GM12864 (cell line): ENCODE measurements at regions not wholly inside any gene's neighbourhood (a gene's known extent, or its start where the extent isn't known, plus 50 kb on each side); places are given as distances from the start of the nearest gene placed in this dataset.

ENCODE experiments used
- DNase-seq: peaks from one replicate; pipeline ENCODE4 v3.0.0-alpha.2; 2011; ENCODE audit warnings: low read depth
- H3K4me3 ChIP-seq: 2 replicates; pipeline ENCODE4 v1.5.1; 2011; ENCODE audit warnings: mild to moderate bottlenecking, low read depth, low read length, control low read depth
- CTCF ChIP-seq: IDR thresholded peaks from 2 replicates; pipeline ENCODE4 v1.5.1; 2011; ENCODE audit warnings: low read depth, mild to moderate bottlenecking, moderate library complexity, low read length, control low read depth, inconsistent platforms; ENCODE audit errors: missing control alignments

GRCh38 chr2:189298038-189298437 lies 118.5 kb upstream of the COL5A2 start:
- no peak for TF ChIP-seq CTCF
- no peak overlapping the region for H3K4me3 ChIP-seq
- DNase-seq = no peak

- no peak overlapping the region for H3K4me3 ChIP-seq
- no peak for TF ChIP-seq CTCF
- no peak for DNase-seq
These were observed 118.9 kb upstream of the COL5A2 start for GRCh38 chr2:189298481-189298880.

GRCh38 chr2:189299974-189300373 lies 120.4 kb upstream of the COL5A2 start:
- TF ChIP-seq CTCF = no peak
- no peak overlapping the region for H3K4me3 ChIP-seq
- no peak for DNase-seq

- DNase-seq = no peak
- no peak for TF ChIP-seq CTCF
- H3K4me3 ChIP-seq = no peak overlapping the region
These were observed 121.4 kb upstream of the COL5A2 start for GRCh38 chr2:189300916-189301315.

- no peak for TF ChIP-seq CTCF
- no peak for DNase-seq
- H3K4me3 ChIP-seq = no peak overlapping the region
These were observed 122.8 kb upstream of the COL5A2 start for GRCh38 chr2:189302274-189302948.

GRCh38 chr2:189304360-189304759 lies 124.8 kb upstream of the COL5A2 start:
- TF ChIP-seq CTCF = no peak
- no peak overlapping the region for H3K4me3 ChIP-seq
- no peak for DNase-seq

- no peak for DNase-seq
These were observed 125.9 kb upstream of the COL5A2 start for GRCh38 chr2:189305291-189305943.

More at GRCh38 chr2:189305291-189305943, 125.9 kb upstream of the COL5A2 start:
- no peak overlapping the region for H3K4me3 ChIP-seq
- TF ChIP-seq CTCF = no peak
